Lower leg skin (tissue), 4 donors: ENCODE measurements at regions not wholly inside any gene's neighbourhood (a gene's known extent, or its start where the extent isn't known, plus 50 kb on each side); places are given as distances from the start of the nearest gene placed in this dataset.

Experiments
- DNase-seq, 2 donors: peaks; one replicate each; pipeline ENCODE4 v3.0.0-alpha.2; 2019; ENCODE audit warnings: low spot score in 2 of 2
- H3K4me3 ChIP-seq: fragments of 200-600 bp; sonication (generic); 2 replicates; pipeline ENCODE4 v1.5.1; 2017; ENCODE audit warnings: mild to moderate bottlenecking, low read depth; ENCODE audit not compliant: poor library complexity, severe bottlenecking
- POLR2A ChIP-seq, 2 donors: fragments of 450-650 bp; IDR thresholded peaks; one replicate each; pipeline ENCODE4 v1.6.1; 2016 to 2017; ENCODE audit warnings: antibody characterized with exemption in 2 of 2, mild to moderate bottlenecking in 1 of 2, moderate library complexity in 1 of 2
- WGBS, 2 donors: methylation state at CpG; one replicate each; pipeline ENCODE4 v1.1.5; 2018; 5-methylcytosine and 5-hydroxymethylcytosine counted together
- intact Hi-C: fragments of 100-400 bp; cut with DNase I; formaldehyde crosslinking; loops from one replicate; pipeline ENCODE4 v1.15.0; 2023; ENCODE audit warnings: low total_unique reads
- TF ChIP-seq, protein P1 (sequence below), 3 donors: fragments of 450-650 bp; IDR thresholded peaks; one replicate each; pipeline ENCODE4 v1.5.1; 2016; ENCODE audit warnings: antibody characterized with exemption in 3 of 3, mild to moderate bottlenecking in 3 of 3, moderate library complexity in 2 of 3

DNA sequence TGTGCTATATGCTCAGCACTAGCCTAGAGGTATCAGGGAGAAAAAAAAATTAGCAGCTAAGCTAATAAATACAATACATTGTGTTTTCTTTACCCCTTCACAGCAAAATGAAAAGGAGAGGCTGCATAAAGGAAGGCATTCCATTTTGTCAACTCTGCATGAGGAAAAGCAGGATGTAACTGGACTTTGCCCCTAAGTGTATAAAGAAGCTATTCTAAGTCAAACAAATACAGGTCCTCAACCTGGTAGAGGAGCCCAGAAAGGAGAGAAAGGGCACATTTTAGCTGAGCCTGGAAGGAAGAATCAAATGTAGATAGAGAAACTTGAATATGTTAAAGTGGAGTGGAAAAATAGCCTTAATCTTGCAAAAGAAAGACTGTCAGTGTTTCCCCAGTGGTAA is 89.0 kb upstream of the SPRED1 start:
- intact Hi-C loops = no loop called here
- H3K4me3 ChIP-seq = no peak overlapping the region
- TF ChIP-seq, protein P1, sequence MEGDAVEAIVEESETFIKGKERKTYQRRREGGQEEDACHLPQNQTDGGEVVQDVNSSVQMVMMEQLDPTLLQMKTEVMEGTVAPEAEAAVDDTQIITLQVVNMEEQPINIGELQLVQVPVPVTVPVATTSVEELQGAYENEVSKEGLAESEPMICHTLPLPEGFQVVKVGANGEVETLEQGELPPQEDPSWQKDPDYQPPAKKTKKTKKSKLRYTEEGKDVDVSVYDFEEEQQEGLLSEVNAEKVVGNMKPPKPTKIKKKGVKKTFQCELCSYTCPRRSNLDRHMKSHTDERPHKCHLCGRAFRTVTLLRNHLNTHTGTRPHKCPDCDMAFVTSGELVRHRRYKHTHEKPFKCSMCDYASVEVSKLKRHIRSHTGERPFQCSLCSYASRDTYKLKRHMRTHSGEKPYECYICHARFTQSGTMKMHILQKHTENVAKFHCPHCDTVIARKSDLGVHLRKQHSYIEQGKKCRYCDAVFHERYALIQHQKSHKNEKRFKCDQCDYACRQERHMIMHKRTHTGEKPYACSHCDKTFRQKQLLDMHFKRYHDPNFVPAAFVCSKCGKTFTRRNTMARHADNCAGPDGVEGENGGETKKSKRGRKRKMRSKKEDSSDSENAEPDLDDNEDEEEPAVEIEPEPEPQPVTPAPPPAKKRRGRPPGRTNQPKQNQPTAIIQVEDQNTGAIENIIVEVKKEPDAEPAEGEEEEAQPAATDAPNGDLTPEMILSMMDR (IDR thresholded peaks at IDR 0.05) = no peak
- TF ChIP-seq POLR2A (IDR thresholded peaks at IDR 0.05) = no peak
- no peak for DNase-seq

DNA sequence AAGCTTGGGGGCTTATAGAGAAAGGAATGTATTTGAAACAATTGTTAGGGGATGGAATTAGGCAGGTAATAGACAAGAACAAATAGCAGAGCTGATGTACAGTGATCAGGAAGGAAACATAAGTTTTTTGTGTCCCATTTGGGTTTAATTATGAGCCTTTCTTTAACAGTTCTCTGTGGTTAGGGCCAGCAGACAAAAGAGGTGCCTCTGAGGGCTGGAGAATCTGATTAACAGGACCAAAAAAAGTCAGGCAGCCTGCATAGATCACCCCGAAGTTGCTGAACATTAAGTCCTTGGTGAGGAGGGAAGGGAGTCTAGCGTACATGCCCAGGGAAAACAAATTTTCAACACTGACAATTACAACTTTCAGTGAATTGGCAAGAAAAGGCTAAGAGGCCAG is 88.6 kb upstream of the SPRED1 start:
- intact Hi-C loops = no loop called here
- no peak for DNase-seq
- 63 to 72% methylated on average over 2 of the region's 2 CpGs for WGBS, 2 donors
- no peak overlapping the region for H3K4me3 ChIP-seq
- no peak for TF ChIP-seq POLR2A (IDR thresholded peaks at IDR 0.05)
- TF ChIP-seq, protein P1 (IDR thresholded peaks at IDR 0.05) = no peak

- no peak overlapping the region for H3K4me3 ChIP-seq
- intact Hi-C loops = no loop called here
- no peak for DNase-seq
- no peak for TF ChIP-seq POLR2A (IDR thresholded peaks at IDR 0.05)
- TF ChIP-seq, protein P1 (IDR thresholded peaks at IDR 0.05) = no peak
- 81 to 87% methylated on average over 4 of the region's 4 CpGs for WGBS, 2 donors
These were observed 88.1 kb upstream of the SPRED1 start for GRCh38 chr15:38164507-38164906.

GRCh38 chr15:38168467-38169070 is 84.1 kb upstream of the SPRED1 start:
- WGBS, 2 donors = 33 to 45% methylated on average over 2 of the region's 2 CpGs
- no peak for TF ChIP-seq POLR2A (IDR thresholded peaks at IDR 0.05)
- TF ChIP-seq, protein P1 (IDR thresholded peaks at IDR 0.05) = no peak
- intact Hi-C loops = no loop called here
- H3K4me3 ChIP-seq = no peak overlapping the region
- DNase-seq = no peak

GRCh38 chr15:38171973-38172372 is 80.7 kb upstream of the SPRED1 start:
- TF ChIP-seq, protein P1 (IDR thresholded peaks at IDR 0.05) = no peak
- no peak for TF ChIP-seq POLR2A (IDR thresholded peaks at IDR 0.05)
- 47 to 55% methylated on average over 1 of the region's 1 CpG for WGBS, 2 donors
- no peak overlapping the region for H3K4me3 ChIP-seq
- intact Hi-C loops = no loop called here
- no peak for DNase-seq

GRCh38 chr15:38174691-38175090 is 77.9 kb upstream of the SPRED1 start:
- 88 to 100% methylated on average over 1 of the region's 1 CpG for WGBS, 2 donors
- H3K4me3 ChIP-seq = no peak overlapping the region
- DNase-seq = no peak
- intact Hi-C loops = no loop called here
- TF ChIP-seq POLR2A (IDR thresholded peaks at IDR 0.05) = no peak
- TF ChIP-seq, protein P1 (IDR thresholded peaks at IDR 0.05) = no peak
